ENCODE measurements at regions not wholly inside any gene's neighbourhood (a gene's known extent, or its start where the extent isn't known, plus 50 kb on each side); places are given as distances from the start of the nearest gene placed in this dataset.
A peak's percentile ranks its signal among the peaks of the same experiment; 100 is the strongest.

GRCh38 chr12:69042970-69043369 lies 110.0 kb upstream of the CPM start:
- no peaks in the 10 kb centered on the region for H3K9me3 ChIP-seq
- H3K4me1 ChIP-seq, result no peaks in the 10 kb centered on the region
- no peaks in the 10 kb centered on the region for H3K27me3 ChIP-seq
- no peak overlapping the region for H3K4me3 ChIP-seq
- no peak overlapping the region for H3K27ac ChIP-seq
- ATAC-seq (ENCODE audit: low FRiP score in 2 of 2) (peak; percentile 13 to 59), DNase-seq (peak; percentile 15 to 62)
- no peaks in the 10 kb centered on the region for H3K36me3 ChIP-seq
- WGBS, 2 donors, result 44 to 71% methylated on average over 3 to 4 of the region's 4 CpGs
- TF ChIP-seq EP300 (IDR thresholded peaks at IDR 0.05) (no peak), POLR2A (IDR thresholded peaks at IDR 0.05) (no peak), POLR2AphosphoS5 (IDR thresholded peaks at IDR 0.05) (no peak)
- TF ChIP-seq, protein P1, sequence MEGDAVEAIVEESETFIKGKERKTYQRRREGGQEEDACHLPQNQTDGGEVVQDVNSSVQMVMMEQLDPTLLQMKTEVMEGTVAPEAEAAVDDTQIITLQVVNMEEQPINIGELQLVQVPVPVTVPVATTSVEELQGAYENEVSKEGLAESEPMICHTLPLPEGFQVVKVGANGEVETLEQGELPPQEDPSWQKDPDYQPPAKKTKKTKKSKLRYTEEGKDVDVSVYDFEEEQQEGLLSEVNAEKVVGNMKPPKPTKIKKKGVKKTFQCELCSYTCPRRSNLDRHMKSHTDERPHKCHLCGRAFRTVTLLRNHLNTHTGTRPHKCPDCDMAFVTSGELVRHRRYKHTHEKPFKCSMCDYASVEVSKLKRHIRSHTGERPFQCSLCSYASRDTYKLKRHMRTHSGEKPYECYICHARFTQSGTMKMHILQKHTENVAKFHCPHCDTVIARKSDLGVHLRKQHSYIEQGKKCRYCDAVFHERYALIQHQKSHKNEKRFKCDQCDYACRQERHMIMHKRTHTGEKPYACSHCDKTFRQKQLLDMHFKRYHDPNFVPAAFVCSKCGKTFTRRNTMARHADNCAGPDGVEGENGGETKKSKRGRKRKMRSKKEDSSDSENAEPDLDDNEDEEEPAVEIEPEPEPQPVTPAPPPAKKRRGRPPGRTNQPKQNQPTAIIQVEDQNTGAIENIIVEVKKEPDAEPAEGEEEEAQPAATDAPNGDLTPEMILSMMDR (IDR thresholded peaks at IDR 0.05), result no peak

DNA sequence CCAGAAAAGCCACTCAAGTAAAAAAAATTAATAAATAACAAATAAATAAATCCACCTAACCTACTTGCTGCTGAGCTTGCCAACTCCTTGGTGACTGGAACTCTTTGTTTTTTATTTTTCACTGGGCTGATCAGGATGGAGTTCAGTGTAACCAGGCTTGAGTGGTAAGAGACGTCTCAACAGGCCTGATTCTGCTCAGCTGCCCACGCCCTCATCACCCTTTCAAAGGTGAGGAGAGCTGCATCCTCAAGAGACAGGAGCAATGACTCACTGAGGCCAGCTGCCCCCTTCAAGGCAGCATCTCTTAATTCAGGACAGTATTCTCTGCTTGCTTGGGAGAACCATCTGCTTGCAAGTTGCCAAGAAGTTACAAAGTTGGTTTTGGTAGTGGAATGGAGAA lies 111.9 kb upstream of the CPM start:
- 64 to 82% methylated on average over 2 of the region's 2 CpGs for WGBS, 2 donors
- H3K9me3 ChIP-seq, result no peaks in the 10 kb centered on the region
- H3K4me3 ChIP-seq, result no peak overlapping the region
- no peaks in the 10 kb centered on the region for H3K4me1 ChIP-seq
- H3K27me3 ChIP-seq, result no peaks in the 10 kb centered on the region
- no peaks in the 10 kb centered on the region for H3K36me3 ChIP-seq
- DNase-seq, result no peak
- ATAC-seq (ENCODE audit: low FRiP score in 2 of 2), result no peak
- H3K27ac ChIP-seq, result no peak overlapping the region
- no peak for TF ChIP-seq EP300 (IDR thresholded peaks at IDR 0.05)
- TF ChIP-seq, protein P1 (IDR thresholded peaks at IDR 0.05), result no peak
- TF ChIP-seq POLR2A (IDR thresholded peaks at IDR 0.05), result no peak
- no peak for TF ChIP-seq POLR2AphosphoS5 (IDR thresholded peaks at IDR 0.05)

DNA sequence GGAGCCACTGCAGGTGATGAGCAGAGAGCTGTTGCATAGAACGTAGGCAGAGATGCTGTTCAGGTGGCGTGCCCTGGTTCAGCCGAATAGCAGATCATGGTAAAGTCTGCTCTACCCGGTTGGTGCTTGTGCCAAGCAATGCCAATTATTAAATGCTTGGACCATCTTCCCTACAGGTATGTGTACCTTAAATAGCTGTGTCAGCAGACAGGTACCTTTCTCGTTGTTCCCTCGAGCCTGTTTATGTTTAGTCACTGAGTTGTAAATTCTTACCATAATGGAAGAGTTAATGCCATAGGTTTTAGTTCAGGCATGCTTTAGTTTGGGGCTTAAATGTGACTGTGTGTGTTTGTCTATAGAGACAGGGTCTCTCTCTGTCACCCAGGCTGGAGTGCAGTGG lies 112.5 kb upstream of the CPM start:
- Histone ChIP-seq H3K4me3 (no peak overlapping the region), H3K4me1 (no peaks in the 10 kb centered on the region), H3K27ac (no peak overlapping the region), H3K27me3 (no peaks in the 10 kb centered on the region), H3K36me3 (no peaks in the 10 kb centered on the region), H3K9me3 (no peaks in the 10 kb centered on the region)
- TF ChIP-seq EP300 (IDR thresholded peaks at IDR 0.05) (no peak), POLR2AphosphoS5 (IDR thresholded peaks at IDR 0.05) (no peak), POLR2A (IDR thresholded peaks at IDR 0.05) (no peak)
- TF ChIP-seq, protein P1 (IDR thresholded peaks at IDR 0.05), result no peak
- WGBS, 2 donors, result 90 to 91% methylated on average over 6 of the region's 6 CpGs
- ATAC-seq (ENCODE audit: low FRiP score in 2 of 2) (no peak), DNase-seq (no peak)

GRCh38 chr12:69046363-69046762 lies 113.4 kb upstream of the CPM start:
- TF ChIP-seq, protein P1 (IDR thresholded peaks at IDR 0.05), result no peak
- TF ChIP-seq POLR2A (IDR thresholded peaks at IDR 0.05) (no peak), EP300 (IDR thresholded peaks at IDR 0.05) (no peak)
- H3K9me3 ChIP-seq, result no peaks in the 10 kb centered on the region
- no peak overlapping the region for H3K27ac ChIP-seq
- H3K4me3 ChIP-seq, result no peak overlapping the region
- 79 to 81% methylated on average over 2 of the region's 2 CpGs for WGBS, 2 donors
- ATAC-seq (ENCODE audit: low FRiP score in 2 of 2) (no peak), DNase-seq (no peak)
- no peaks in the 10 kb centered on the region for H3K36me3 ChIP-seq
- no peaks in the 10 kb centered on the region for H3K27me3 ChIP-seq
- no peaks in the 10 kb centered on the region for H3K4me1 ChIP-seq

- TF ChIP-seq POLR2AphosphoS5 (IDR thresholded peaks at IDR 0.05) (no peak), POLR2A (IDR thresholded peaks at IDR 0.05) (no peak), EP300 (IDR thresholded peaks at IDR 0.05) (no peak)
- TF ChIP-seq, protein P1 (IDR thresholded peaks at IDR 0.05), result no peak
- Histone ChIP-seq H3K4me1 (no peaks in the 10 kb centered on the region), H3K27ac (no peak overlapping the region), H3K36me3 (no peaks in the 10 kb centered on the region), H3K27me3 (no peaks in the 10 kb centered on the region), H3K4me3 (no peak overlapping the region), H3K9me3 (no peaks in the 10 kb centered on the region)
- ATAC-seq (ENCODE audit: low FRiP score in 2 of 2), result no peak
- DNase-seq, result no peak
- 66 to 85% methylated on average over 3 of the region's 3 CpGs for WGBS, 2 donors
These were observed 113.9 kb upstream of the CPM start for GRCh38 chr12:69046920-69047319.
